NOMO-1 (cell line): ENCODE measurements at regions not wholly inside any gene's neighbourhood (a gene's known extent, or its start where the extent isn't known, plus 50 kb on each side); places are given as distances from the start of the nearest gene placed in this dataset.
"Not testable (repeated sequence)": the region's sequence is repeated elsewhere in the genome, so short reads cannot be mapped to it uniquely, and the experiment has no call there.

ENCODE experiments used
- DNase-seq, 2 experiments: peaks; one replicate each; lab custom pipeline; 2025; ENCODE audit not compliant: unreplicated experiment in 2 of 2; lab: John Stamatoyannopoulos, UW

- DNase-seq = no peak
Measured at GRCh38 chr7:13801669-13802068, 187.8 kb downstream of the ETV1 start.

GRCh38 chr7:13802651-13803050 lies 186.8 kb downstream of the ETV1 start:
- no peak for DNase-seq

- DNase-seq = no peak
Measured at GRCh38 chr7:13803134-13803533, 186.3 kb downstream of the ETV1 start.

GRCh38 chr7:13806089-13806867 lies 183.2 kb downstream of the ETV1 start:
- not testable (repeated sequence) for DNase-seq

GRCh38 chr7:13817230-13817629 lies 172.2 kb downstream of the ETV1 start:
- not testable (repeated sequence) for DNase-seq

GRCh38 chr7:13821152-13821787 lies 168.2 kb downstream of the ETV1 start:
- DNase-seq = no peak

GRCh38 chr7:13822678-13823077 lies 166.8 kb downstream of the ETV1 start:
- DNase-seq = no peak

GRCh38 chr7:13826752-13827151 lies 162.7 kb downstream of the ETV1 start:
- no peak for DNase-seq

GRCh38 chr7:13827716-13828115 lies 161.8 kb downstream of the ETV1 start:
- no peak for DNase-seq

- no peak for DNase-seq
Measured at GRCh38 chr7:13829231-13829630, 160.2 kb downstream of the ETV1 start.

GRCh38 chr7:13829914-13830900 lies 159.3 kb downstream of the ETV1 start:
- DNase-seq = peak; percentile 1 to 24

- no peak for DNase-seq
Measured at GRCh38 chr7:13832346-13832745, 157.1 kb downstream of the ETV1 start.

- no peak for DNase-seq
Measured at GRCh38 chr7:13834328-13834761, 155.1 kb downstream of the ETV1 start.

- no peak for DNase-seq
Measured at GRCh38 chr7:13835442-13835841, 154.0 kb downstream of the ETV1 start.

GRCh38 chr7:13839063-13839462 lies 150.4 kb downstream of the ETV1 start:
- no peak for DNase-seq
